IMR-90 (cell line): ENCODE measurements at regions not wholly inside any gene's neighbourhood (a gene's known extent, or its start where the extent isn't known, plus 50 kb on each side); places are given as distances from the start of the nearest gene placed in this dataset.

ENCODE experiments used
- ATAC-seq: fragments of 200-7000 bp; cut with Tn5 transposase; 2 replicates; pipeline ENCODE4 v1.9.1; 2020; ENCODE audit warnings: low read depth, mild to moderate bottlenecking, moderate library complexity
- BruUV-seq: library from RNA; stranded (reverse); fragments of 400-500 nt; replicated peaks from 2 replicates; lab custom pipeline; 2021; lab: Mats Ljungman, UMichigan
- CTCF ChIA-PET: fragments of 300-600 bp; formaldehyde crosslinking; extraction: SDS; loops from one replicate; lab custom pipeline; 2021; ENCODE audit warnings: antibody characterized with exemption; lab: Yijun Ruan, JAX
- POLR2A ChIA-PET: fragments of 300-600 bp; sonication (Branson Sonifier 250); formaldehyde crosslinking; loops from one replicate; lab custom pipeline; 2022; ENCODE audit warnings: antibody characterized with exemption; ENCODE audit not compliant: unreplicated experiment; lab: Charles Lee
- DNase-seq: peaks from one replicate; pipeline ENCODE4 v3.0.0; 2013
- H2AFZ ChIP-seq: replicated peaks from 2 replicates; pipeline ENCODE3; 2013; ENCODE audit warnings: low read length, mild to moderate bottlenecking; ENCODE audit not compliant: poor library complexity
- H2AK5ac ChIP-seq: 2 replicates; pipeline ENCODE4 v1.6.1; 2013; ENCODE audit warnings: low read depth, low read length, inconsistent platforms
- H2AK9ac ChIP-seq: replicated peaks from 2 replicates; pipeline ENCODE3; 2013; ENCODE audit warnings: mild to moderate bottlenecking, low read depth, low read length, moderate library complexity; ENCODE audit not compliant: poor library complexity
- H2BK120ac ChIP-seq: 2 replicates; pipeline ENCODE4 v1.6.1; 2013; ENCODE audit warnings: low read depth, low read length, inconsistent platforms
- H2BK15ac ChIP-seq: 3 replicates; pipeline ENCODE4 v1.6.1; 2013; ENCODE audit warnings: low read depth, low read length, inconsistent platforms
- H2BK20ac ChIP-seq: 2 replicates; pipeline ENCODE4 v1.6.1; 2013; ENCODE audit warnings: low read depth, mild to moderate bottlenecking, inconsistent platforms, low read length, moderate library complexity
- H2BK5ac ChIP-seq: 2 replicates; pipeline ENCODE4 v1.6.1; 2013; ENCODE audit warnings: mild to moderate bottlenecking, low read depth, low read length, inconsistent platforms; ENCODE audit not compliant: poor library complexity, severe bottlenecking
- H3K14ac ChIP-seq: replicated peaks from 2 replicates; pipeline ENCODE4 v1.6.1; 2013; ENCODE audit warnings: low read depth, low read length, inconsistent platforms
- H3K18ac ChIP-seq: 2 replicates; pipeline ENCODE4 v1.6.1; 2013; ENCODE audit warnings: low read depth, low read length, control low read depth
- H3K23ac ChIP-seq: 2 replicates; pipeline ENCODE4 v1.6.1; 2013; ENCODE audit warnings: low read depth, low read length, inconsistent platforms
- H3K27ac ChIP-seq: 2 replicates; pipeline ENCODE4 v1.5.1; 2013; ENCODE audit warnings: mild to moderate bottlenecking, control low read depth, low read length; ENCODE audit not compliant: insufficient read depth
- H3K27me3 ChIP-seq: 2 replicates; pipeline ENCODE4 v1.6.1; 2013; ENCODE audit warnings: low read length; ENCODE audit not compliant: control insufficient read depth, insufficient read depth
- H3K36me3 ChIP-seq: 2 replicates; pipeline ENCODE4 v1.6.1; 2013; ENCODE audit warnings: low read length, mixed read lengths; ENCODE audit not compliant: control insufficient read depth, insufficient read depth
- H3K4ac ChIP-seq: 2 replicates; pipeline ENCODE4 v1.6.1; 2013; ENCODE audit warnings: low read depth, low read length, inconsistent platforms
- H3K4me1 ChIP-seq: 2 replicates; pipeline ENCODE4 v1.6.1; 2013; ENCODE audit warnings: low read length, mixed read lengths; ENCODE audit not compliant: control insufficient read depth, insufficient read depth
- H3K4me2 ChIP-seq: 2 replicates; pipeline ENCODE4 v1.6.1; 2013; ENCODE audit warnings: low read depth, mild to moderate bottlenecking, control low read depth, low read length, moderate library complexity
- H3K4me3 ChIP-seq: 2 replicates; pipeline ENCODE4 v1.5.1; 2013; ENCODE audit warnings: low read depth, mild to moderate bottlenecking, control low read depth, low read length, moderate library complexity; ENCODE audit not compliant: insufficient read depth
- H3K56ac ChIP-seq: 2 replicates; pipeline ENCODE4 v1.6.1; 2013; ENCODE audit warnings: low read length, inconsistent platforms; ENCODE audit not compliant: insufficient read depth; ENCODE audit errors: extremely low read depth
- H3K79me1 ChIP-seq, 2 experiments: 2 replicates each; pipeline ENCODE4 v1.6.1; 2013; ENCODE audit warnings: low read length in 2 of 2, inconsistent platforms in 1 of 2, low read depth in 1 of 2
- H3K9ac ChIP-seq: 2 replicates; pipeline ENCODE4 v1.6.1; 2013; ENCODE audit warnings: low read depth, low read length, control low read depth
- H3K9me1 ChIP-seq: 2 replicates; pipeline ENCODE4 v1.6.1; 2013; ENCODE audit warnings: low read length, inconsistent platforms; ENCODE audit not compliant: insufficient read depth
- H3K9me3 ChIP-seq: 2 replicates; pipeline ENCODE4 v1.6.1; 2013; ENCODE audit warnings: low read length; ENCODE audit not compliant: control insufficient read depth, insufficient read depth
- H4K20me1 ChIP-seq: 2 replicates; pipeline ENCODE4 v1.6.1; 2013; ENCODE audit warnings: low read length, inconsistent platforms; ENCODE audit not compliant: insufficient read depth
- H4K5ac ChIP-seq: 2 replicates; pipeline ENCODE4 v1.6.1; 2013; ENCODE audit warnings: mild to moderate bottlenecking, low read depth, low read length, control low read depth
- H4K8ac ChIP-seq, 2 experiments: 2 replicates each; pipeline ENCODE4 v1.6.1; 2013; ENCODE audit warnings: low read depth in 2 of 2, low read length in 2 of 2, control low read depth in 1 of 2, inconsistent platforms in 1 of 2
- H4K91ac ChIP-seq: 2 replicates; pipeline ENCODE4 v1.6.1; 2013; ENCODE audit warnings: low read depth, low read length, inconsistent platforms; ENCODE audit not compliant: insufficient read depth
- BHLHE40 ChIP-seq: fragments of 150-350 bp; IDR thresholded peaks from 2 replicates; pipeline ENCODE4 v1.6.1; 2016; ENCODE audit warnings: mild to moderate bottlenecking, low read depth, low read length
- CHD1 ChIP-seq: IDR thresholded peaks from 2 replicates; pipeline ENCODE4 v1.6.1; 2012; ENCODE audit warnings: low read depth, low read length, improper control_type of control experiment
- FOS ChIP-seq: fragments of 150-350 bp; IDR thresholded peaks from 2 replicates; pipeline ENCODE4 v1.6.1; 2016; ENCODE audit warnings: low read depth, low read length
- MAFK ChIP-seq: IDR thresholded peaks from 2 replicates; pipeline ENCODE4 v1.6.1; 2012; ENCODE audit warnings: low read depth, low read length, improper control_type of control experiment
- MAZ ChIP-seq: IDR thresholded peaks from 2 replicates; pipeline ENCODE4 v1.6.1; 2012; ENCODE audit warnings: low read depth, mild to moderate bottlenecking, low read length, improper control_type of control experiment, moderate library complexity, borderline replicate concordance
- MXI1 ChIP-seq: IDR thresholded peaks from 2 replicates; pipeline ENCODE4 v1.6.1; 2012; ENCODE audit warnings: low read depth, mild to moderate bottlenecking, low read length, moderate library complexity, borderline replicate concordance
- NFE2L2 ChIP-seq: fragments of 150-350 bp; IDR thresholded peaks from 2 replicates; pipeline ENCODE4 v1.6.1; 2016; ENCODE audit warnings: low read depth, mild to moderate bottlenecking, low read length
- POLR2A ChIP-seq: IDR thresholded peaks from 2 replicates; pipeline ENCODE4 v1.6.1; 2012; ENCODE audit warnings: mild to moderate bottlenecking, low read depth, low read length
- RAD21 ChIP-seq: IDR thresholded peaks from 2 replicates; pipeline ENCODE4 v1.6.1; 2012; ENCODE audit warnings: low read length, improper control_type of control experiment
- RCOR1 ChIP-seq: IDR thresholded peaks from 2 replicates; pipeline ENCODE4 v1.6.1; 2012; ENCODE audit warnings: mild to moderate bottlenecking, low read length, improper control_type of control experiment; ENCODE audit not compliant: insufficient replicate concordance
- RFX5 ChIP-seq: IDR thresholded peaks from 2 replicates; pipeline ENCODE4 v1.8.0; 2012; ENCODE audit warnings: low read depth, mild to moderate bottlenecking, low read length, moderate library complexity
- SMC3 ChIP-seq: fragments of 150-350 bp; IDR thresholded peaks from 2 replicates; pipeline ENCODE4 v1.6.1; 2016; ENCODE audit warnings: low read depth, mild to moderate bottlenecking, antibody characterized with exemption, low read length, moderate library complexity
- USF2 ChIP-seq: fragments of 150-350 bp; IDR thresholded peaks from 2 replicates; pipeline ENCODE4 v1.6.1; 2017; ENCODE audit warnings: mild to moderate bottlenecking, antibody characterized with exemption, low read length, low read depth
- WGBS, 2 experiments: methylation state at CpG; one replicate each; pipeline versions ENCODE4 v1.1.5 to v1.1.7; 2013; ENCODE audit warnings: missing lambda C conversion rate in 2 of 2; ENCODE audit not compliant: insufficient read length in 1 of 2; ENCODE audit errors: extremely low coverage in 2 of 2; 5-methylcytosine and 5-hydroxymethylcytosine counted together
- dilution Hi-C: fragments of 300-500 bp; cut with HindIII; formaldehyde crosslinking; loops from one replicate; pipeline ENCODE4 v1.14.3; 2018; ENCODE audit warnings: low sequenced_read_pairs; ENCODE audit not compliant: unreplicated experiment
- in situ Hi-C: fragments of 300-500 bp; cut with MboI; formaldehyde crosslinking; loops from 3 replicates; pipeline ENCODE4 v1.14.3; 2019; ENCODE audit warnings: low sequenced_read_pairs, inconsistent platforms, mixed read lengths
- intact Hi-C: fragments of 100-400 bp; cut with micrococcal nuclease; formaldehyde crosslinking; loops from 2 replicates; pipeline ENCODE4 v1.10.0; 2022
- TF ChIP-seq, protein P1 (sequence below): fragments of 150-350 bp; IDR thresholded peaks from 2 replicates; pipeline ENCODE4 v1.6.1; 2016; ENCODE audit warnings: low read depth, mild to moderate bottlenecking, low read length, moderate library complexity, borderline replicate concordance

GRCh38 chr5:159787837-159788236 lies 128.4 kb upstream of the ADRA1B start:
- Histone ChIP-seq H3K79me1 (no peaks in the 10 kb centered on the region), H4K20me1 (no peaks in the 10 kb centered on the region), H3K4me3 (no peak overlapping the region), H3K9me1 (peaks cover 5% of the 10 kb centered on the region; the same call in 1 of the 2 replicates), H2AFZ (peak overlapping the region; percentile 49), H2BK15ac (no peak overlapping the region; the same call in 2 of the 3 replicates), H4K8ac (peak overlapping the region in 1 of 2 experiments; percentile 24; a peak in 1 of 4 replicates), H3K23ac (peak overlapping the region; percentile 71; the same call in 1 of the 2 replicates), H3K4me2 (no peak overlapping the region), H4K5ac (no peak overlapping the region), H3K4me1 (peaks cover 5% of the 10 kb centered on the region), H3K14ac (peak overlapping the region; percentile 69; the same call in 1 of the 2 replicates), H2BK5ac (no peak overlapping the region), H3K9me3 (no peaks in the 10 kb centered on the region), H3K18ac (no peak overlapping the region; the same call in 1 of the 2 replicates), H4K91ac (no peak overlapping the region), H3K27me3 (no peaks in the 10 kb centered on the region), H2AK9ac (peak overlapping the region; percentile 77), H2BK120ac (peak overlapping the region; percentile 63), H3K56ac (no peak overlapping the region), H2AK5ac (peak overlapping the region; percentile 58; the same call in 1 of the 2 replicates), H2BK20ac (peak overlapping the region; percentile 72), H3K4ac (peak overlapping the region; percentile 73), H3K36me3 (no peaks in the 10 kb centered on the region), H3K9ac (no peak overlapping the region), H3K27ac (no peak overlapping the region)
- no peak for DNase-seq
- TF ChIP-seq MXI1 = no peak
- TF ChIP-seq MAFK = no peak
- TF ChIP-seq USF2 = no peak
- TF ChIP-seq SMC3 = no peak
- no peak for TF ChIP-seq MAZ
- TF ChIP-seq, protein P1, sequence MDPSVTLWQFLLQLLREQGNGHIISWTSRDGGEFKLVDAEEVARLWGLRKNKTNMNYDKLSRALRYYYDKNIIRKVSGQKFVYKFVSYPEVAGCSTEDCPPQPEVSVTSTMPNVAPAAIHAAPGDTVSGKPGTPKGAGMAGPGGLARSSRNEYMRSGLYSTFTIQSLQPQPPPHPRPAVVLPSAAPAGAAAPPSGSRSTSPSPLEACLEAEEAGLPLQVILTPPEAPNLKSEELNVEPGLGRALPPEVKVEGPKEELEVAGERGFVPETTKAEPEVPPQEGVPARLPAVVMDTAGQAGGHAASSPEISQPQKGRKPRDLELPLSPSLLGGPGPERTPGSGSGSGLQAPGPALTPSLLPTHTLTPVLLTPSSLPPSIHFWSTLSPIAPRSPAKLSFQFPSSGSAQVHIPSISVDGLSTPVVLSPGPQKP = no peak
- TF ChIP-seq NFE2L2 = no peak
- no peak for TF ChIP-seq RAD21
- TF ChIP-seq CHD1 = no peak
- no peak for TF ChIP-seq POLR2A
- TF ChIP-seq RFX5 = no peak
- no peak for TF ChIP-seq BHLHE40
- TF ChIP-seq FOS = no peak
- no peak for TF ChIP-seq RCOR1
- intact Hi-C loops = no loop called here
- 0 out of 2 replicates have a peak, but pooled peaks have one; percentile 21 for ATAC-seq
- in situ Hi-C loops = no loop called here
- POLR2A ChIA-PET = no interaction called here
- no TSS peak for BruUV-seq
- WGBS, 2 experiments = no CpG with 5 or more reads among the region's 2 CpGs
- dilution Hi-C loops = no loop called here
- CTCF ChIA-PET = interaction anchor here (0.6 kb wide), 1 partner anchor 14 kb away, joined by 9 read pairs; no protein-coding TSS in a partner anchor
